DND-41 (cell line): ENCODE measurements at regions not wholly inside any gene's neighbourhood (a gene's known extent, or its start where the extent isn't known, plus 50 kb on each side); places are given as distances from the start of the nearest gene placed in this dataset.

Experiments used
- CTCF ChIP-seq: IDR thresholded peaks from 2 replicates; pipeline ENCODE4 v1.5.1; 2012; ENCODE audit warnings: borderline replicate concordance, low read length, moderate library complexity, mild to moderate bottlenecking; ENCODE audit not compliant: poor library complexity, severe bottlenecking; ENCODE audit errors: extremely low read depth
- EZH2 ChIP-seq: IDR thresholded peaks from 3 replicates; pipeline ENCODE4 v1.6.1; 2012; ENCODE audit warnings: borderline replicate concordance, low read depth, mild to moderate bottlenecking, moderate library complexity, low read length, inconsistent platforms; ENCODE audit not compliant: severe bottlenecking

- no peak for TF ChIP-seq EZH2
- no peak for TF ChIP-seq CTCF
These were observed 159.5 kb downstream of the PRR20E start for GRCh38 chr13:57326532-57326931.
